Lower leg skin (tissue), 3 donors: ENCODE measurements at regions not wholly inside any gene's neighbourhood (a gene's known extent, or its start where the extent isn't known, plus 50 kb on each side); places are given as distances from the start of the nearest gene placed in this dataset.

Experiments used
- CTCF ChIP-seq, 3 donors: fragments of 450-650 bp; IDR thresholded peaks; one replicate each; pipeline ENCODE4 v1.5.1; 2016; ENCODE audit warnings: antibody characterized with exemption in 3 of 3, mild to moderate bottlenecking in 3 of 3, moderate library complexity in 2 of 3
- POLR2A ChIP-seq, 2 donors: fragments of 450-650 bp; IDR thresholded peaks; one replicate each; pipeline ENCODE4 v1.6.1; 2016 to 2017; ENCODE audit warnings: antibody characterized with exemption in 2 of 2, mild to moderate bottlenecking in 1 of 2, moderate library complexity in 1 of 2

- TF ChIP-seq CTCF (IDR thresholded peaks at IDR 0.05) (no peak), POLR2A (IDR thresholded peaks at IDR 0.05) (no peak)
These were observed 1394.1 kb downstream of the PCDH9 start for GRCh38 chr13:65836066-65836465.
